ENCODE measurements at regions not wholly inside any gene's neighbourhood (a gene's known extent, or its start where the extent isn't known, plus 50 kb on each side); places are given as distances from the start of the nearest gene placed in this dataset.

DNA sequence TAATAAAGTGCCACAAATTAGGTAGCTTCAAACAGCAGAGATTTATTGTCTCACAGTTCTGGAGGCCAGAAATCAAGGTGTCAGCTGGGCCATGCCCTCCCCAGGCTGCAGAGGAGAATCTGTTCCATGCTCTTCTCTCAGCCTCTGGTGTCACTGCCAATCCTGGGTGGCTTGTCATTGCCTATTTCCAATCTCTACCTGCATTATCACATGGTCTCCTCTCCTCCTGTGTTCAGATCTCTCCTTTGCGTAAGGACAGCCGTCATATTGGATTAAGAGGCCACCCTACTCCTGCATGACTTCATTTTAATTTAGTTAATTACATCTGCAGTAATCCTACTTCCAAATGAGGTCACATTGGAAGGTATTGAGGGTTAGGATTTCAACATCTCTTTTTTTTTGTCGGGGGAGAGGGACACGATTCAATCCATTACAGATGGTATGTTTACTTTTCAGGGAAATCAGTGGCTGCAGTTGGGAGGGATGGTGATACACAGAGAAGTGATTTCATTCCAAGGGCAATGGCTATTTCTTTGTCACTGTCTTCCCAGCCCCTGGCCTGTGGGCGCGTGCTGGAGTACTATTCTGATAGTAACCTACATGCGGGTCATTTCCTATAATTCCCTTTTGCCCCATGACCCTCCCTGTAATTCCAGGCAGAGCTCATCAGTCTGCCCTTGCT lies 169.4 kb downstream of the MINAR1 start:
- Histone ChIP-seq H3K27me3 (ENCODE audit: low read depth, low read length) (no peaks in the 10 kb centered on the region), H3K27ac (ENCODE audit: low read length) (no peak overlapping the region), H3K4me2 (ENCODE audit: low read length) (no peak overlapping the region), H3K9ac (ENCODE audit: low read length) (no peak overlapping the region), H3K36me3 (replicated peaks; ENCODE audit: low read depth, low read length) (no peaks in the 10 kb centered on the region), H2AFZ (ENCODE audit: low read depth, low read length) (no peak overlapping the region), H3K9me3 (ENCODE audit: insufficient read depth, low read length) (no peaks in the 10 kb centered on the region), H3K4me3 (ENCODE audit: low read length) (no peak overlapping the region), H3K4me1 (ENCODE audit: low read length) (peaks cover 3% of the 10 kb centered on the region), H3K79me2 (ENCODE audit: low read length) (no peaks in the 10 kb centered on the region), H4K20me1 (ENCODE audit: insufficient read depth, low read length) (no peaks in the 10 kb centered on the region)
- TF ChIP-seq, protein P1, sequence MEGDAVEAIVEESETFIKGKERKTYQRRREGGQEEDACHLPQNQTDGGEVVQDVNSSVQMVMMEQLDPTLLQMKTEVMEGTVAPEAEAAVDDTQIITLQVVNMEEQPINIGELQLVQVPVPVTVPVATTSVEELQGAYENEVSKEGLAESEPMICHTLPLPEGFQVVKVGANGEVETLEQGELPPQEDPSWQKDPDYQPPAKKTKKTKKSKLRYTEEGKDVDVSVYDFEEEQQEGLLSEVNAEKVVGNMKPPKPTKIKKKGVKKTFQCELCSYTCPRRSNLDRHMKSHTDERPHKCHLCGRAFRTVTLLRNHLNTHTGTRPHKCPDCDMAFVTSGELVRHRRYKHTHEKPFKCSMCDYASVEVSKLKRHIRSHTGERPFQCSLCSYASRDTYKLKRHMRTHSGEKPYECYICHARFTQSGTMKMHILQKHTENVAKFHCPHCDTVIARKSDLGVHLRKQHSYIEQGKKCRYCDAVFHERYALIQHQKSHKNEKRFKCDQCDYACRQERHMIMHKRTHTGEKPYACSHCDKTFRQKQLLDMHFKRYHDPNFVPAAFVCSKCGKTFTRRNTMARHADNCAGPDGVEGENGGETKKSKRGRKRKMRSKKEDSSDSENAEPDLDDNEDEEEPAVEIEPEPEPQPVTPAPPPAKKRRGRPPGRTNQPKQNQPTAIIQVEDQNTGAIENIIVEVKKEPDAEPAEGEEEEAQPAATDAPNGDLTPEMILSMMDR (IDR thresholded peaks at IDR 0.05; ENCODE audit: low read depth, low read length) = no peak
- no peak for TF ChIP-seq EZH2phosphoT487 (IDR thresholded peaks at IDR 0.05; ENCODE audit: low read depth)

DNA sequence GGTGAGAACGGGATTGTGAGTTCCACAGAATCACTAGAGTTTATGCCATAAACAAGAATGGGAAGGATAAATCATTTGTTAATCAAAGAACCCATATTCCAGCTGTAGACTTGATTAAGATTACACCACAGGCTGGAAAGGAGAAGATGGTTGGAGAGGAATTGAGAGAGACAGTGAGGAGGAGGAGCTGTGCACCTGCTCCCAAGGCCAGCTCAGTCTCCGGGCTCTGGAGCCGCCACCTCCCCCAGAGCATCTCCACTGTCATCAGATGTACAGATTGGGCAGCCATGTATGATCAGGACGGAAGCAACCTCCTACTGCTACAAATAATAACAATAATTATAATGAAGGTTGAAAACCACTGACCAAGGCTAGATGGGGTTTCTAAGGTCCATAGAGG lies 170.0 kb downstream of the MINAR1 start:
- H4K20me1 ChIP-seq (ENCODE audit: insufficient read depth, low read length) = no peaks in the 10 kb centered on the region
- no peaks in the 10 kb centered on the region for H3K9me3 ChIP-seq (ENCODE audit: insufficient read depth, low read length)
- H3K4me3 ChIP-seq (ENCODE audit: low read length) = no peak overlapping the region
- H3K9ac ChIP-seq (ENCODE audit: low read length) = no peak overlapping the region
- H3K4me1 ChIP-seq (ENCODE audit: low read length) = no peaks in the 10 kb centered on the region
- H3K79me2 ChIP-seq (ENCODE audit: low read length) = no peaks in the 10 kb centered on the region
- H3K27me3 ChIP-seq (ENCODE audit: low read depth, low read length) = no peaks in the 10 kb centered on the region
- no peak overlapping the region for H3K27ac ChIP-seq (ENCODE audit: low read length)
- H3K36me3 ChIP-seq (replicated peaks; ENCODE audit: low read depth, low read length) = no peaks in the 10 kb centered on the region
- no peak overlapping the region for H2AFZ ChIP-seq (ENCODE audit: low read depth, low read length)
- no peak overlapping the region for H3K4me2 ChIP-seq (ENCODE audit: low read length)
- no peak for TF ChIP-seq EZH2phosphoT487 (IDR thresholded peaks at IDR 0.05; ENCODE audit: low read depth)
- TF ChIP-seq, protein P1 (IDR thresholded peaks at IDR 0.05; ENCODE audit: low read depth, low read length) = no peak

DNA sequence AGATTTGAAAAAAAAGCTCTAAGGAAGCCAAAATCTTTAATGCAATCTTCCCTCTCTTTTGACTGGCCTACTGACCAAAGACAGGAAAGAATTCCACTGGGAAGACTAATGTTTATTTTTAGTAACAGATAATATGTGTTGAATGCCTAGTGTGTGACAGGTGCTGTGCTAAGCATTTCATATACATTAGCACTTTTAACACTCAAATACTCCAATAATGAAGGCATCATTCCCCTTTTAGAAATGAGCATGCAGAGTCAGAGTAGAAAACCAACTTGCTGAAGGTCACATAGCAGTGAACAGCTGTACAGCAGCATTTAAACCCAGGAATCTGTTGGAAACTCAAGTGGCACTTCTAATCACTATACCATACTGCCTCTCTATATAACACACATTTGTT lies 170.6 kb downstream of the MINAR1 start:
- H3K9ac ChIP-seq (ENCODE audit: low read length) = no peak overlapping the region
- no peak overlapping the region for H3K4me2 ChIP-seq (ENCODE audit: low read length)
- TF ChIP-seq EZH2phosphoT487 (IDR thresholded peaks at IDR 0.05; ENCODE audit: low read depth) = no peak
- TF ChIP-seq, protein P1 (IDR thresholded peaks at IDR 0.05; ENCODE audit: low read depth, low read length) = no peak
- H3K4me1 ChIP-seq (ENCODE audit: low read length) = no peaks in the 10 kb centered on the region
- no peaks in the 10 kb centered on the region for H3K27me3 ChIP-seq (ENCODE audit: low read depth, low read length)
- H3K79me2 ChIP-seq (ENCODE audit: low read length) = no peaks in the 10 kb centered on the region
- H2AFZ ChIP-seq (ENCODE audit: low read depth, low read length) = no peak overlapping the region
- H3K9me3 ChIP-seq (ENCODE audit: insufficient read depth, low read length) = no peaks in the 10 kb centered on the region
- H3K27ac ChIP-seq (ENCODE audit: low read length) = no peak overlapping the region
- H4K20me1 ChIP-seq (ENCODE audit: insufficient read depth, low read length) = no peaks in the 10 kb centered on the region
- no peak overlapping the region for H3K4me3 ChIP-seq (ENCODE audit: low read length)
- no peaks in the 10 kb centered on the region for H3K36me3 ChIP-seq (replicated peaks; ENCODE audit: low read depth, low read length)

DNA sequence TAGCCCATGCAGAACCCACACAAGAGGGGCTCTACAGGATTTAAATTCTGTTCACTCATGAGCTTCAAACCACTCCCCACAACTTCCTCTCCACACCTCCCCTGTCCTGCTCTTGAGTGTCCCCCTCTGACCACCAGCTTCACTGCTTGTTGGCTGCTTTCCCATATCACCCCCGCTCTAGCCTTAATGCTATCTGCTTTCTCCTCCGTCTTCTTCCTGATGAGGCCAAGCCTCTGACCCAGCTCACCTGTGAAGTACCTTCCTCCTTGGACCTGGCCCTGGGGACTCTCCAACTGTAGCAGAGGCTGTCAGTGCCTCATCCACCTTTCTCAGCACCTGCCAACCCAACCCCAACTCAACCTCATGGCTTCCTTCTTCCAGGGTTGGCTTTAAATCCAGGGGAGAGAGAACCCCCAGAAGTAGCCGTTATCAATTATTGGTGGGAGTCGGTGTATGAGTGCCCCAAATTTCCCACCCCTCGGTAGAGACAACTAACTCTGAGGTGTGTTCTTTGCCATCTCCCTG lies 174.8 kb downstream of the MINAR1 start:
- H3K4me3 ChIP-seq (ENCODE audit: low read length) = no peak overlapping the region
- H4K20me1 ChIP-seq (ENCODE audit: insufficient read depth, low read length) = no peaks in the 10 kb centered on the region
- H3K4me1 ChIP-seq (ENCODE audit: low read length) = no peaks in the 10 kb centered on the region
- no peak overlapping the region for H3K27ac ChIP-seq (ENCODE audit: low read length)
- TF ChIP-seq EZH2phosphoT487 (IDR thresholded peaks at IDR 0.05; ENCODE audit: low read depth) = no peak
- TF ChIP-seq, protein P1 (IDR thresholded peaks at IDR 0.05; ENCODE audit: low read depth, low read length) = no peak
- no peaks in the 10 kb centered on the region for H3K79me2 ChIP-seq (ENCODE audit: low read length)
- no peaks in the 10 kb centered on the region for H3K36me3 ChIP-seq (replicated peaks; ENCODE audit: low read depth, low read length)
- H3K4me2 ChIP-seq (ENCODE audit: low read length) = no peak overlapping the region
- H3K9me3 ChIP-seq (ENCODE audit: insufficient read depth, low read length) = no peaks in the 10 kb centered on the region
- H3K9ac ChIP-seq (ENCODE audit: low read length) = no peak overlapping the region
- no peak overlapping the region for H2AFZ ChIP-seq (ENCODE audit: low read depth, low read length)
- no peaks in the 10 kb centered on the region for H3K27me3 ChIP-seq (ENCODE audit: low read depth, low read length)
